RKO (cell line): ENCODE measurements at regions not wholly inside any gene's neighbourhood (a gene's known extent, or its start where the extent isn't known, plus 50 kb on each side); places are given as distances from the start of the nearest gene placed in this dataset.

ENCODE experiments used
- DNase-seq: peaks from one replicate; pipeline ENCODE4 v3.0.0-alpha.2; 2016; ENCODE audit warnings: low spot score

DNA sequence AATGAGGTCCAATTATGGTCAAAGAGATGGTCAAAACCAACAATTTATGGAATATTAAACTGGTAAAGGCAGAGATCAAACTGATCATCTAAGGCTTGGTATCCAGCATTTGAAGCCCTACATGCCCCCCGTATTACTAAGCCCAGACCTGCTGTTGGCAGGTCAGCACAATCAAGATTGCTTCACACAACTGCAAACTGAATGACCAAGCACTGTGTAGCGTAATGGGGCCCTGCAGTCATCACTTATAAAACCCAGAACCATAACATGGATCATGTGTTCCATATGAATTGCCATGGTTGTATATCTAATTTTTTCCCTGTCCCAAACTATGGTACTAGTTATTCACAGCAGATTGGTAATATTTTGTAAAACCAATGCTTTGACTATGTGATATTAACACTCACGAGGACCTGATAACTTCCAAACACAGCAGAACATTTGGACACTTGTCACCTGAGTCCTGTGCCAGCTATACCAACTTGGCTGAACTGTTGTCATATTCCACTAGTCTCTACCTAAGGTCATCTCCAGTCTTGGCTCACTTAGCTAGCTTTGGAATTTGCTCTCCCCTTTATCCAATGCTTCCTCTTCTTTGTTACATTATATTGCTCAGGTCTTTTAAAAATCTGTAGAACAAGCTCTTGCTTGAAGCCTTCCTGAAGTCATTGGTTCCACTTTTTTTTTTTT lies 81.7 kb upstream of the HMHB1 start:
- no peak for DNase-seq

DNA sequence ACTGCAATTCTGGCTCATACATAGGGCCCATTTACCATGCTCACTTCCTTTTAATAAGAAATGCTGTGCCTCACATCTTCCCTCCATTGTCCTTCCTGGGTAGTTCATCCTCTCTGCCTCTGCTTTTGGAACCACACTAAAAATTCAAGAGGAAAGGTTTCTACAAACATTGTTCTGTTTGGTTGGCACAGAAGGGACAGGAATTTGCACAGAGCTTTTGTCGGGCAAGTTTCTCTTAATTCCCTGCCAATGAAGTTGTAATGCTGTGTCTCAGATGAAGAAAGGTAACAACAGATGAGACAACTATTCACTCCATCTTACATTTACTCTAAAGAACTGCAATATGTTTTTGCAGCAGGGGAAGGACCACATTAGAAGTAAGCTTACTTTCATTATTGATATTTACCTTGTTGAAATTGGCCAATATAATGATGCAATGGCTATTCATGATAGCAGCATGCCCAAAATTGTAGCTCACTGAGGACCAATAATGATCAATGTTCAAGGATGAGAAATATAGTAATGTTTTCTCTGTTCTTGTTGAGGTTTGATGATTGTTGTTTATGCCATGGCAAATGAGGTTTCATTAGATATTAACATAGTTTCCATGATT lies 82.5 kb upstream of the HMHB1 start:
- no peak for DNase-seq

DNA sequence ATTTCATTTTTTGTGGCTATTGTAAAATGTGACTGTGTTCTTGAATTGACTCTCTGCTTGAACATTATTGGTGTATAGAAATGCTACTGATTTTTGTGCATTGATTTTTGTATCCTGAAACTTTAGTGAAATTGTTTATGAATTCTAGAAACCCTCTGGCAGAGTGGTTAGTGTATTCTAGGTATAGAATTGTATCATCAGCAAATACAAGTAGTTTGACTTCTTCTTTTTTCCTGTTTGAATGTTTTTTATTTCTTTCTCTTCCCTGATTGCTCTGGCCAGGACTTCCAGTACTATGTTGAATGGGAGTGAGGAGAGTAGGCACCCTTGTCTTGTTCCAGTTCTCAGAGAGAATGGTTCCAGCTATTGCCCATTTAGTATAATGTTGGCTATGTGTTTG lies 88.8 kb upstream of the HMHB1 start:
- DNase-seq = no peak

DNA sequence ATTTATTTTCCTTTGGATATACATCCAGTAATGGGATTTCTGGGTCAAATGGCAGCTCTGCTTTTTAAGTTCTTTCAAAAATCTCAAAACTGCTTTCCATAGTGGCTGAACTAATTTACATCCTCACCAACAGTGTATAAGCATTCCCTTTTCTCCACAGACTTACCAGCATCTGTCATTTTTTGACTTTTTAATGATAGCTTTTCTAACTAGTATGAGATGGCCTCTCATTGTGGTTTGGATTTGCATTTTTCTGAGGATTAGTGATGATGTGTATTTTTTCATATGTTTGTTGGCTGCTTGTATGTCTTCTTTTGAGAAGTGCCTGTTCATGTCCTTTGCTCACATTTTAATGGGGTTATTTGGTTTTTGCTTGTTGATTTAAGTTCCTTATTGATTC lies 90.0 kb upstream of the HMHB1 start:
- no peak for DNase-seq

DNA sequence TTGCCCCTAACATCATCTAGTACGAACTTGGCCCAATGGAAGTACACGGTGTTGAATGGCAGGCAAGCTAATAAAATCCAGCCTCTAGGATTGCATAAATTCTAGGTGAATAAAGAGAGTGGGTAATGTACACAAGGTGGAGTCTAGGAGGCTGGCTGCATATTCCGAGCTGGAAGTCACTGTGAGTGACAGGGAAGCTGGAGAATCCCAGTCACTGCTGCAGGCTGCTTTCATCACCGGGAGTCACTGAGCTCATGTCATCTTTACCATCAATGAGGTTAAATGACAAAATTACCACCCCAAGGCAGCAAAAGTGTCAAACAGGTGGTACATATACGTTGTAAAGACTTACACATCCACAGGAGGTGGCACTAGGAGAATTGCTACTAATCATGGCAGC lies 91.3 kb upstream of the HMHB1 start:
- no peak for DNase-seq

DNA sequence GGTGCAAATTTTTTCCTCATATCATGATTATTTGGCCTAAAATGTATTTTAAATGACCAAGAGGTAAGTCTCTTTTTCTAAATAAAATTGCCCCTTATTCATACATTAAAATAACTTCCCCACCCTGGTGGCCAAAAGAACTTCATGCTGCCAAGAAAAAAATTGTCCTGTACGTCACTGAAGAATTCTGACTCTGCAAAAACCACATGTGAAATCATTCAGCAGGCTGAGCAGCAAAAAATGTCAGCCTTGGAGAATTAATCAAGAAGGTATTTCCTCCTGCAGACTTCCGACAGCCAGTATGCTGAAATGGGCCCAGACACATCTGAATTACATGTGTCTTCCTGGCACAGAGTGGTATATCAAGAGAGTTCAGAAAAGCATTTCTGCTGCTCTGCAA lies 94.6 kb upstream of the HMHB1 start:
- DNase-seq = no peak

DNA sequence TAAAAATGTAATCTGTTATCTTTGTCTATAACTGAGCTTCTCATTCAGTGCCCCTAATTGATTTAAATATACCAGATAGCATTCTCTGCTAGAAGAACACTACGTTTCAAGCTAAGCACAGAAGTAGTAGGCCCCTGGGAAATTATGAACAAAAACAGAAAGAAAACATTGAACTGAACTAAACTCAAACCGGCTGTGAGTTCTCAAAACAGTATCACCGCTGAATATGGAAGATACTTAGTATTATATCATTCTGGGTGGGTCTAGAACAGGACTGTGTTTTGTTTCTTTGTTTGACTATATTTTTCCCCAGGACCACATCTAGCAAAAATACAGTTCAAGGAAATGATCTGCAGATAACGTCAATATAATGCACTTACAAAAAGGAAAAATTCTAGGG lies 95.1 kb upstream of the HMHB1 start:
- no peak for DNase-seq

DNA sequence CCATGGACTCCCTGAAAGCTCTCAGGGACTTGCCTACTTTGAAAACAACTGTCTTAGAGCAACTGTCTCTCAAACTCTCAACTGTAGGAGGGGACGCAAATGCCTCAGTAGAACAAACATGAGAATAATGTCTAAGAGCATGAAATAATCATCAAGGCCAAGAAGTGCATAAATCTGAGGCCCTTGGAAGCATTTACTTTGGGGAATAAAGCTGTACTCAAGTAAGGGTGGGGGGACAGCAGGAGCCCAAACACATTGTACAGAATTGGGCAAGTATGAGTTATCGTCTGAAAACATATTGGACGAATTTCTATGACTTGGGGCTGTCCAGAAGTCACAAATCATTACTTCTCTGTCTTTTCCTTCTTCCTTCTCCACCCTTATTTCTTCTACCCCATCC lies 96.3 kb upstream of the HMHB1 start:
- no peak for DNase-seq

DNA sequence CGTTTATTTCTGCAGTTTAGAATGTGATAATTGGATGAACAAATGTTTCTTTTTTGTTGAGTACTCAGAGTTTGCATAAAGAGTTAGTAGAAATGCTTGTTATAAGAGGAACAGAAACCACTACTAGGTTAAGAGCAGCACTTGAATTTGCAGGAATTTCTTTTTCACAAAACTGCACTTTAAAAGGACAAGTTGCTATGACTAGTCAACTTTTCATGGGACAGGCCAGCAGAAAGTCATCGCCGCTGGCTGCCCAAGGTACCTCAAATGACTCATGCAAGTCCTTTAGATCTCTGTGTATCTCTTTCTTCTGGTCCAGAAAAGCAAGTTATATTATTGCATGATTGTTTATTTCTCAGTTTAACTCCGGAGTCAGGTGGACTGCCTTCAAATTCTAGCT lies 97.3 kb upstream of the HMHB1 start:
- DNase-seq = no peak

DNA sequence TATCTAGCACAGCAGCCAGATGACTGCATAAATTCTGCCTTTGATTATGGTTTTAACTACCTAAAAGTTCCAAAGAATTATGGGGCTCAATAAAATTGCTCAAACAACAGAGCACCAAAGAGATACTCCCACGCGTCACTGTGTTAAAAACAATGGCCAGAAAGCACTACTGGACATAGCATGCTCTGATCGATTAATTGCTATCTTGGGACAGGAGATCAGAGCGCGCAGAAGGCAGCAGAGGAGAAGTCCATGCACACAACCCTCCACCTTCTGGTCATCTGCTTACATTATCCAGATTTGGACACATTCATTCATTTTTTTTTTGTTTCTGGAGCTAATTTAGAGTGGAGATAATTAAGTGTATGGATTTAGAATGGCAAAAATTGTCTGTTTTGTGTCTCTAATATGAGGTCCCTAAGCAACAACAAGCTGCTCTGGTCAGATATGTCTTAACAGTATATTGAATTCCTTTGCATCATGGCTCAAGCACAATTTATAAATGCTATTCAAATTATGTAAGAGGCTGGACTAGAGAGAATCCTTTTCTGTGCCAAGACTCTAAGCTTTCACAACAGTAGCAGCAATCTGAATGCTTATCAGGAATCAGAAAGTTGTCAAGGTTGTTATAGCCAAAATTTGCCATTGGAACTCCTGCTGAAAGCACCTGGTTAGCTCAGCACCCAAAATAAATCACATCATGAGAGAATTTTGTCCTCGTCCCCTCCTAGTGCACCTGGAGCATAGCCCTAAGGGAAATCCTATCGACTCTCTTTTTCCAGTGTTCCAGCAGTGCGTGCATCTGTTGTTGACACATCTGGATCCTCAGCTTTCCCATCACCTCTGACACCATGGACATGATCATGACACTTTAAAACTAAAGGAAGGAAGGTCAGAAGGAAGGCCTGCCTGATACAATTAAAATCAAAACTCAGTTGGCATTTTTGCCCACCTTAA lies 98.6 kb upstream of the HMHB1 start:
- DNase-seq = no peak

DNA sequence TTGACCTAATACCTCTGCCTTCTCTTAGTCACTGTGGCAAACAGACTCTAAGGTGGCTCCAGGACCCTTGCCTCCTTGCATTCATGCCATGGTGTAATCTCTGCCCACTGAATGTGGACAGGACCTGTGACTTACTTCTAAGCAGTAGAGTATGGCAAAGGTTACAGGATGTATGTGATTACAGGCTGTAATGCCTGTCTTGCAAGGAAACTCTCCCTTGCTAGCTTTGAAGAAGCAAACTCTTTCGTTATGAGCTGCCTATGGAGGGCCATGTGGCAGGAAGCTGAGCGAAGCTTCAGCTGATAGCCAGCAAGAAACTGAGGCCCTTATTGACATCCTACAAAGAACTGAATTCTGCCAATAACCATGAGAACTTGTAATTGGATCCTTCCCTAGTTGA lies 103.3 kb upstream of the HMHB1 start:
- no peak for DNase-seq

DNA sequence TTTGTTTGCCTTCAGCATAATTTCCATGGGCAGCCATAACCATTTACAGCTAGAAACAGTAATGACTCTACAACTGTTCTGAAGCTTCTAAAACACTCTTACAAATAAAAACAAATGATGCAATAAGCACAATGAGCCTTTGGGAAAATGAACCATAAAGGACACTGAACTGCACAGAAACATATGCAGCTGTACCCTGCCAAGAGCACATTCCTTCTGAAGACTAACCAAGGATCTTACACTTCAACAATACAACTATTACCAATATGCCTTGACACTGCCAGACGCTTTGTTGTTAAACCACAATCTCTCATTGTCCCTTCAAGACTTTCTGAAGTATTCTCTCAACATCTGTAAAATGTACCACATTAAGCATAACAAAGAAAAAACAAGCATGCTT lies 104.2 kb upstream of the HMHB1 start:
- DNase-seq = no peak

DNA sequence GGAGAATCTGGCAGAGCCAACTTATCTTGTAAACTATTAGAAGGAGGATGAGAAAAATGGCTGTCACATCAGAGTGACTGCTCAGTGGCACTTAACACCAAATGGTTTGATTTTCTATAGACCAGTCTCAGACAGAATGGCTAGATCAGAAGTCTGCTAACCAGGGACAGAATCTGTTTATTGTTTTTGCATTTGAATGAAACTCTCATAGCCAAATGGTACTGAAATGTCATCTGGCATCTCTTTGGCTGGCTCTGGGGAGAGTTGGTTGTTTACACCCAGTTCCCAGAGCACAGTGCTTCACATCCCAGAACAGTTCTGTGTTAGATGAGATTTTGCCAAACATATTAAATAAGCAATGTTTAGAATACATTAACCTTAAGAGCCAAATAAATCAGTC lies 106.6 kb upstream of the HMHB1 start:
- no peak for DNase-seq

DNA sequence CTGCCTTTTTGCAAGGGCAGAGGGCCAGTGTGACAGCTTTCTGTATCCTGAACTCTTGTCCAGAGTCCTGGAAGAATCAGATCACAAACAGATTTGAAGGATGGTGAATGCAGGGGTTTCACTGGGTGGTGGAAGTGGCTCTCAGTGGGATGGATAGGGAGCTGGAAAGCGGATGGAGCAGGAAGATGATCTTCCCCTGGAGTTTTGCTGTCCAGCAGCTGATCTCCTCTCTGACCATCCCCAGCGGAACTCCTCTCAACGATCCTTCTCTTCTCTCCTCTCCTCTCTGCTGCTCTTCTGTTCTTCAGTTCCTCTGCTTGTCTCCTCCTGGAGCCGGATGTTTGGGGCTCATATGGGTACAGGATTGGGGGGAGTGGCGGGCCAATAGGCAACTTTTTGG lies 108.3 kb upstream of the HMHB1 start:
- no peak for DNase-seq

DNA sequence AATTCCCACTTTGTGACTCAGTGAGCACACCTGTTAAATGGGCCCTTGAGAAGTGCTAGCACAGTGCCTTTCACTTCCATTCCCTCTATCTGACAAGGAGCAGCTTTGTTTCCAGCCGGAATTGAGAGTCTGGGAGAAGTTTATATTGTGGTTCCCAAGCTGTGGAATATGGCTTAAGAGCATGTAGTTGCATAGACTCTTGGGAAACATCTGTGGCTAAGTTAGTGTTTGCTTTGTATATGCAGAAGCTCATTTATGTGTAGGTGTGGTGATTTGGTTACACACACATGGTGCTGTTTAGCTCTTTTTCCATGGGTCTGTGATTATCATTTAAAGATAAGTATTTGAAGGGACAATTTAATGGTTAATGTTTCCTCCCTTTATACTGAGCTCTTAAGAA lies 110.5 kb upstream of the HMHB1 start:
- DNase-seq = no peak

DNA sequence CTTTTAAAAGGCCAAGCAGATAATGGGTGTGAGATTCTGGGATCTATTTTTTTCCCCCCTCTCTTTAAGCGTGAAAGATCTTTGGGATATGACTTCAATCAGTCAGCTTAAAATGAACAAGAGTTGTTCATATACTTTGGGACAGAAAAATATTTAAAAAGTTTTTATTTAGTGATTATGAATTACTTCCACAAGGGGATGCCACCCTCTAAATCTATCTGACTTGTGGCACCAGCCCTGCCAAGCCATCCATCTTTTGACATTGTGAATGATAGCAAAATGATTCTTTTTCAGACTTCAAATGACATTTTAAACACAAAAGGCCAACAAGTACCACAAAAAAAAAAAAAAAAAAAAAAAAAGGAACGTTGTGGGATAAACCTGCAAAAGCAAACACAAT lies 111.0 kb upstream of the HMHB1 start:
- no peak for DNase-seq

DNA sequence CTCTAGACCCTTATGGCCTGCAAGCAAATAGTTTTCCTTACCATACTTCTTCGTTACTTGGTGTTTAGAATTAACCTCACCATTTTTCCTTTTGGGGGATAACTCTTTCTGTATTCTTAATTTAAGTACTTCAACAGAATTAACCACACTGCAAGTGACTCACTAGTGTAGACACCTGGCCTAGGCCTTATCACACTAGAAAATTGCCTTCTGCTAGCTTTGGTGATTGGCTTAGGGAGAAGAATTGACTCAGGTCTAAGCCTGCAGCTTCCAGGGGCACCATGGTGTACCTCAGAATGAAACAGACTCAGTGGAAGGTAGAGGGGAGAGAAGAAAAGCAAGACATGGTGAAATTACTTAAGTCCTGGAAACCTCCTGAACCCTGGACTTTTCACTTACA lies 112.8 kb upstream of the HMHB1 start:
- no peak for DNase-seq

DNA sequence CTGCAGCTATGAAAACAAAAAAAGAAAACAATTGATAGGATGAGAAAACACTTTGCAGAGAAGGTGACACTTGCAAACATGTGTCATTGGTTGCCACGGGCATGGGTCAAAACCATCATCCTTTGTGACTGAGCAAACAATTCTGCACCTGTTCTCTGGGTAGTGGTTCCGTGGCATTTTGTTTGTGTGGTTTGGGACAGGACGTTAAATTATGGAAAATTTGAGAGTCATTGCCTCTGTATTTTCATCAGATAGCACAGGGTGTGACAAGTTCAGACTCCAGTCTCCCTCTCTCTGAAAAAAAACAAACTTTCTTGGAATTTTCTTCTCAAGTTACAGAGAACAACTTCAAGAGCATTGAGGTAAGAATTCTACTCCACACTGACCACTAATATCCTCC lies 113.4 kb upstream of the HMHB1 start:
- DNase-seq = no peak

DNA sequence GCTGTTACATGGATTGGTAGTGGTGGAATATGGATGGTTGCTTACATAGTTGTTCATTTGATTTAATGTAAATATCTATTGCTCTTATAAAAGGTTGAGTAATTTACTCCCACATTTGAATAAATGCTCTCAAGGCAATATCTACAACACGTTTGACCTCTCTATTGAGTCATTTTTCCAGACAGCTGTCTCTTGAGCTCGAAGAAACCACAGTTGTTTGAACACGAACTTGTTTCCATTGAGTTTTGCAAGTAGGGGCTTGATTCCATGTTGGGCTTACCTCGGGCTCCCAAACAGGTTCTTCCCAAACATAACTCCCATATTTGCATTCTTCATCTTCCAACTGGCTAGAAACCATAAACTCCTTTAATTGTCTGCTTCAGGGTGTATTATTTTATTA lies 115.0 kb upstream of the HMHB1 start:
- no peak for DNase-seq

DNA sequence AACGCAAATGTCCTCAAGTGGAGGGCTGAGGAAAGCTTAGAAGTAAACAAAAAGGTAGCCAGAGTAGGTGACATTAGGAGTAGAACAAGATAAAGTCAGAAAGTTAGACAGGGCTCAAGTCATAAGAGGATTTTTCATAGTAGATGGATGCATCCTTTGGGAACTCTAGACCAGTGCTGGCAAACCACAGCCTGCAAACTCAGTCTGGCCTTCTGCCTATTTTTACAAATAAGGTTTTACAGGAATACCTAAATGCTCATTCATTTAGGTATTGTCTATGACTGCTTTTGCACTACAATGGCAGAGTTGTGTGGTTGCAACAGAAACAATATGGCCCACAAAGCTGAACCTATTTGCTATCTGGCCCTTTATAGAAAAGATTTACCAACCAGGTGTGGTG lies 116.0 kb upstream of the HMHB1 start:
- no peak for DNase-seq

DNA sequence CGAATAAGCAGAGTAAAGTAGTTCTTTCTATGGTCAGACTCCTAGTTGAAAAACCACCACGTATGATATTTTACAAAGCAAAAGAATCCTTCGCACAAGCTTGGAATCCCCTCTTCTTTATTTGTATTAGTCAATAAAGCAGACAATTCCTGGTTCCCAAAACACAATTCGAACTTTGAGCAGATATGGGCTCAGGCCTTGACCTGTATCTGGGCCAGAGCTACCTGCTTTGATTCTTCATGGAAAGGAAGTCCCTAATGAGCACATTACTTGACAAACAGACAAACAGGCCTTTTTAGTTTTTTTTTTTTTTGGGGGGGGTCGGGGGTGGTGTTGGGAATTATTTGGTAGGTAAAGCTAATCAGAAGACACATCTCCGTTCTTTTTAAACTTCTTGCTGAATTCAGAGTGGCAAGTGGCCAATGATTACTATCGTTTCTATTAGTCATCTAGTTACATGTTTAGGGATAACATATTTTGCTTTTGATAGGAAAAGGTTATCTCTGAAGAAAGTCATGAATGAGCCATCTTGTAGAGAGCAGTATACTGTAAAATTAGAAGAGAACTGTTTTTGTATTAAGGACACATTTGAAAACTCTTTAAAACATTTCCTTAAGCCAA lies 116.6 kb upstream of the HMHB1 start:
- no peak for DNase-seq

DNA sequence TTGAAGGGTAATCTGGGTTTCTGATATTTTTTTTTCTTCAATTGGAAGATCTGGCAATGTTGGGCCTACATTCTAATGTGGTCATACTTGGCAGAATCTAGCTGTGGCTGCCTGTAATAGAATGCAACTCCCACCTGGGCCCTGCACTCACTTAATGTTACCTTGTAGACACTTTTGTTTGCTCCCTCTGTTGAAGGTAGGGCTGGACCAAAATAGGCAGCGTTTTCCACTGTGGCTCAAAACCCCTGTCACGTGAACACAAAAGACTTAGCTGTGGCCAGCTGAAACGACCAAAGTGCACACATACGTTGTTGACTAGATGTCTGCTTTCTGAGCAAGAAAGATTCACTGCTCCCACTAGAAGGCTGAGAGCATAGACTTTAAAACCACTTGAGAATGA lies 117.6 kb upstream of the HMHB1 start:
- DNase-seq = no peak
